Fibroblast of lung (primary cell): ENCODE measurements at regions not wholly inside any gene's neighbourhood (a gene's known extent, or its start where the extent isn't known, plus 50 kb on each side); places are given as distances from the start of the nearest gene placed in this dataset.

ENCODE experiments used
- CTCF ChIP-seq, 2 donors: IDR thresholded peaks in 1 of 2; conservative IDR thresholded peaks in 1 of 2; 1 replicate in 1 of 2; 2 replicates in 1 of 2; pipeline ENCODE4 v1.5.1; 2011 to 2012; ENCODE audit warnings: low read length in 2 of 2, control low read depth in 1 of 2, inconsistent platforms in 1 of 2, low read depth in 1 of 2, mild to moderate bottlenecking in 1 of 2
- EZH2 ChIP-seq: IDR thresholded peaks from 2 replicates; pipeline ENCODE4 v1.5.1; 2012; ENCODE audit warnings: low read length, control low read depth, mild to moderate bottlenecking; ENCODE audit errors: missing control alignments

DNA sequence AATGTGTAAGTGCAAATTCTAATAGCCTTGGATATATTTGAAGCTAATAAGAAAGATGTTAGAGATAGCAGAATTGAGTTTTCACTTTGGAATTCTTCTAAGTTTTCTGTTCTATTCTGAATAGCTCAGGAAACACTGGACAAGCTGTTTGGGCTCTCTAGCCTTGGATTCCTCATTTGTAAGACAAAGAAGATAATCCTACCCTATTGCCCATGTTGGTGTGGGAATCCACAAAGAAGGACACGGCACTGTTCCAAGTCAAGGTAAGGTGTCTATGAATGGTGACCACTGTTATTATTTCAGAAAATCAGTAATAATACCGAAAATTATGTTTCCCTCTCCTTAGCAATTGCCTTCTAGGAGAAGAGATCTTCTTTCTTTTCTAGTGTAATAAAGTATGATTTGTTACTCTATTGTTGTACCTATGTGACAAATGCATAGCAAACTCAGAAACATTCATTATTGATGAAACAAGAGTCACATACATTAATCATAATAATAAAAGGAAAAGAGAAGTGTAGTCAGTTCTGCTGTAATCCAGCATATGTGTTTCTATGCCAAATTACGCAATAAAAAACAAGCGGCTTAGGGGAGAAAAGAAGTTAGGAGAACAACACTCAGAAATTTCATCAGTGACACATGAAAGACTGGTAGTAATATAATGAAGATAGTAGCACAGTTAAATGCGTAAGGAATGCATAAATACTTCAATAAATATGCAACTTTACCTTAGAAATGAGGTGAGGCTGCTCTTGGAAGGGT, 1012.3 kb upstream of the PHF14 start:
- no peak for TF ChIP-seq CTCF (conservative IDR thresholded peaks at IDR 0.05 in 1 of 2, IDR thresholded peaks at IDR 0.05 in 1 of 2; ENCODE audit: low read depth in 1 of 2, low read length in 2 of 2)
- TF ChIP-seq EZH2: no peak
